Activated CD4-positive, alpha-beta T cell treated with anti-CD3 and anti-CD28 coated beads for 48 hours (primary cell): ENCODE measurements at regions not wholly inside any gene's neighbourhood (a gene's known extent, or its start where the extent isn't known, plus 50 kb on each side); places are given as distances from the start of the nearest gene placed in this dataset.

Experiments used
- DNase-seq: peaks from one replicate; pipeline ENCODE4 v3.0.0-alpha.2; 2020

DNA sequence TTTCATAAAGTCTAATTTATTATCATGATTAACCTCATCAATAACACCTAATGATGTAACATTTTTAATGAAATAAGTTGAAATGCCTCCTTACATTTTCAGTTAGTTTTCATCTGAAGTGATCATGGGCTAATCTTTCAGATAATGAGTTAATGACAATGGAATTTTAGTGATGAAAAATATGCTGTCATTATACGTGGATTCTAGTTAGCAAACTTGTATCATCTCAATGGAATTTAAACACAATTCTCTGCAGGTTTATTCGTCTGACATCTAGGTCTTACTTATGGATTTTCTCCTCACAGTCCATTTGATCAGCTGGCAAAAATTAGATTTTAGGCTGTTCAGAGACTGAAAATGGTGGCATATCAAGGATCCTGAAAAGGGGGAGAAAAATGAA lies 885.0 kb downstream of the SLC4A3 start:
- DNase-seq, result no peak

DNA sequence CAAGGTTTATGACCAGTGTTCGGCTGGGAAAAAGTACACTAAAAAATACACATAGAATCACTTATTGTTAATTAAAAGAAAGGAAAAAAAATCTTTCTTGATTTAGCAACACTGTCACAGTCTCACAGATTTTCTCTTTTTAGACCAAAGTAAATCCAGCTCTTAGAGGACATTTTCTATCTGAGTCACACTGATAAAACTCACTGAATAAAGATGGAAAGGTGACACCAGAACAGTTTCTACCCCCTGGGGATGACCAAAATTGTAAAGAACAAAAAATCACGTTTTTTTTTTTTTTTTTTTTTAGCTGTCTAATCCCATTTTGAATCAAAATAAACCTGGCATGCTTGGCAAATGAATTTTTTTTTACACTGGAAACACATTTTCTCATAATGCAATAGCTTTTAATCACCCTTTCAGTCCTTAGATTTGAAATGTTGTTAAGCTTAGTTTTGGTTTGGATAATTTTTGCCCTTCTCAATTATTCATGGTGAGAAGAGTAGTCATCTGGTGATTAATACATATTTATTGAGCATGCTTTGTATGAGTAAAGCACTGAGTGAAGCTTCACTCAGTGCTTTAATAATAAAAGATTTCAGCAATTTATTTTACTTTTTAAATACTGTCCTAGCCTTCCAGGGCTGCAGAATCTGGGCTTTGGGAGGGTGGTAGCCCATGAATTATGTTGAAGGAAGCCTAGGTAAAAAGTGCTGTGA lies 886.3 kb downstream of the SLC4A3 start:
- no peak for DNase-seq

DNA sequence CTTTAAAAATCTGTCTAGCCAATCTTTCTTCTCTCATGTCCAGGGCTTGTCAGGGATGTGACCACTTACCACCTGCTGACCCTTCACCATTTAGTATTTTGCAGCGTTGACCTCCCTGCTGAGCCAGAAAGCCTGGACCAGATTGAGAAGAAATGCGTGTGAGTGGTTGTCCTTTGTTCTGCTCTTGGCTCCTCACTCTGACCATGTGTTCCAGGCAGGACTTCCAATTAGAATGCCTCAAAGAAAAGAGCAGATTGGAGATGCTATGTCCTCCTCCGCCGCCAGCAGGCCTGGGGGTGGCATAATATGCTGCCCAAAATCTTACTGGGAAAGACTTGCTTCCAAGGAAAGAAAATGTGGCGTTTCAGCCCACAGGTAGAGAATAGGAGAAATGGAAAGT lies 894.1 kb downstream of the SLC4A3 start:
- DNase-seq, result no peak

- no peak for DNase-seq
Observed at GRCh38 chr2:220528180-220528675, 900.8 kb downstream of the SLC4A3 start.

DNA sequence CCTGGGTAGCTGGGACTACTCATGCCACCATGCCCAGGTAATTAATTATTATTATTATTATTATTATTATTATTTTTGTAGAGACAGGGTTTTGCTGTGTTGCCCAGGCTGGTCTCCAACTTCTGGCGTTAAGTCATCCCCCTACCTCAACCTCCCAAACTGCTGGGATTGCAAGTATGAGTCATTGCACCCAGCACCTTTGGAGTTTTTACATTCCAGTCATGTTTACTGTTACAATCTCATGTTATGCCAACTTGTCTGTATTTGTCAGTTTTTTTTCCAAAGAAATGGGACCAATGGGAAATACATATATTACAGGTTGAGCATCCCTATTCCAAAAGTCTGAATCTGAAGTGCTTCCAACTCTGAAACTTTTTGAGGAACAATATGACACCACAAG lies 903.8 kb downstream of the SLC4A3 start:
- no peak for DNase-seq

- DNase-seq, result peak; percentile 19
Observed at GRCh38 chr2:220533485-220533884, 906.1 kb downstream of the SLC4A3 start.

DNA sequence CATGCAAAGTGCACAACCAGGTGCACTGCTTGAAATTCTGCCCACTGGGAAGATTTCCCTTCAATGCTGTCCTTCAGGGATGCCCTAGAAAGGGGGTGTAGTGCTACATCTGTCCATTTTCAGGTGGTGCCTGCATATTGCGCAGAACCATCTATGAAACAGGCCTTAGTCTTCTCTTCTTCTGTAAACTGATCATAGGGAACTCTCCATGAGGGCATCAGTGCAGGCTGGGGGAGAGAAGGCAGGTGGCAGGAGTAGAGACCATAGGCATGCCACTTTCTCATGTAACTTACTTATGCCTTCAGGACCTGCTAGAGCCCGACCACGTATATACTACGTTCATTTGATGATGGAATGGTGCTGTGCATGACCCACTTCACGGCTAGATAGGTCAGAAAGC lies 912.1 kb downstream of the SLC4A3 start:
- DNase-seq, result no peak

DNA sequence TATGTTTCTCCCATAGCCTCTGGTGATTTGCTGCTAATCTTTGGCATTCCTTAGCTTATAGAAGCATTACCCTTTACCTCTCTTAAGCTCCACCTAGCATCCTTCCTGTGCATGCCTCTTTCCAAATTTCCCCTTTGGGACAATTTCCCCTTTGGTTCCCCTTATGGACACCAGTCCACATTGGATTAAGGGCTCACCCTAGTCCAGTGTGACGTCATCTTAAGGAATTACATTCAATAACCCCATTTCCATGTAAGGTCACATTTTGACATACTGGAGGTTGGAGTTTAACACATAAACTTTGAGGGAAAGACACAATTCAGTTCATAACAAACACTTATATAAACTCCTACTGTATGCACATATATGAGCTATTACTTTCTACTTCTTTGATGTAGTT lies 916.6 kb downstream of the SLC4A3 start:
- DNase-seq, result no peak

DNA sequence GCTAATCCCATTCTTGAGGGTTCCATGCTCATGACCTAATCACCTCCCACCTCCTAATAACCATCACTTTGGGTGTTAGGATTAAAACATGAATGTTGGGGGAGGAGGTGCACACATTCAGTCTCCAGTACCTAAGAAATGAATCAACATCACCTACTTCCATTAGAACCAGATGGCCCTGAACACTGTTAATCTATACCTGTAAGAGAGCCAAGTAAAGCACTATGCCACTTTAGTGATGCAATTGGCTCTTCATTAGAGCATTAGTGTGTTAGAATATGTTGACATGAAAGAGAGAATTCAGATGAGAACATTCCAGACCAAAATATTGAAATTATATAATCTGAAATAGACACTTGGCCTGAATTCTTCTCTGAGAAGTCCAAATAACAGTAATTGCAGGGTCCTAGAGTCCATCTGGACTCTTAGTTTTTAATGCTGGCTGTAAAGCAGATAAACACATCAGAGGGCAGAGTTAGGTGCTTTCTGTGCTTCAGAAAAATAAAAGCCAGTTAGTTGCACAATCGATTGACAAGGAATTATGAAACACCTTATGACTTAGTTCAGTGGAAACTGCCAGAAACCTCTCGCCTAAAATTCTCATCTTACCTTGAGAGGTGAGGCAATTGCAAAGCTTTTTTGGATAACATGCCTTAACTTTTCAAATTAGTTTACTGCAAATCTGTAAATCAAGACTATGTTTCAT lies 923.7 kb downstream of the SLC4A3 start:
- DNase-seq, result no peak

- DNase-seq, result no peak
Observed at GRCh38 chr2:220552790-220553535, 925.5 kb downstream of the SLC4A3 start.

GRCh38 chr2:220555961-220556630 lies 928.7 kb downstream of the SLC4A3 start:
- DNase-seq, result no peak

- DNase-seq, result no peak
Observed at GRCh38 chr2:220556658-220557057, 929.2 kb downstream of the SLC4A3 start.

DNA sequence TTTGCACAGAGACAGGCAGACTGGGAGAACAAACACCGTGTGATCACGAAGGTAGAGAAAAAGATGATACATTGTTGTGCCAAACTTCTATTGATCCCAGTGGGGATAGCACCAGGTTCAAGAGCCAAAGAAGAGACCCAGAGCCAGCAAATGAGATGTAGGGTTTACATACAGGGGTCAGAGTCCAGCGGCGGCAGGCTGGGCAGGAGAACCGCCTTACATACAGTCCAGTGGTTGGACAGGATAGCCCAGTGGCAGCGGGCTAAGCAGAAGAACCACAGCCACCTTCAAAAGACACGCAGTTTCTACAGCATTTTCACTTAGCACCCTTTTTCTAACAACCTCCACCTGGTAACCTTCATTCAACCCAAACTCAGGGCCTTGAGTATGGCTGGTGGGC lies 932.8 kb downstream of the SLC4A3 start:
- no peak for DNase-seq

DNA sequence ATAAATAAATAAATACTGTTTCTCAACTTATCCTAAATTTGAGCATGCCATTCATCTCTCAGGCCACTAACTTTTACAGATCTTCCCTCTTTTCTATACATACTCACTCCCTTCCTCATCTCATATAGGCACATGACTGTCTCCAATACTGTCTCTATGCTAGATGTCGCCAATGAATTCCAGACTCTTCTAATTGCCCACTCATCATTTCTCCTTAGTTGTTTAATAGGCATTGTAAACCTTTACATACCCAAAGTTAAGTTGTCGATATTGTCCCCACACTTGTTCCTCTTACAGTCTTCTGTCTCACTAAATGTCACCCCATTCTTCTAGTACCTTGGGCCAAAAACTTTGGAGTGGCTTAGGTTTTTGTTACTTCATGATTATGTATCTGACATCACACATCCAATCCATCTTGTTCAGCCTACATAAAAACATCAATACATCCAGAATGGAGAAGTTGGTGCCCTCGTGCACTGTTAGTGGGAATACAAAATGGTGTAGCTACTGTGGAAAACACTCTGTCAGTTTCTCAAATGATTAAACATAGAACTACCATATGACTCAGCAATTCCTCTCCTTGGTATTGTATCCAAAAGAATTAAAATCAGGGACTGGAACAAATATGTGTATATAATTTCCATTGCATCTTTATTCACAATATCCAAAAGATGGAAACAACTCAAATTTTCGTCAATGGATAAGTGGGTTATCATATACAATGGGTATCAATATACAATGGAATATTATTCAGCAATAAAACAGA lies 935.1 kb downstream of the SLC4A3 start:
- no peak for DNase-seq

GRCh38 chr2:220568296-220568695 lies 940.9 kb downstream of the SLC4A3 start:
- no peak for DNase-seq

DNA sequence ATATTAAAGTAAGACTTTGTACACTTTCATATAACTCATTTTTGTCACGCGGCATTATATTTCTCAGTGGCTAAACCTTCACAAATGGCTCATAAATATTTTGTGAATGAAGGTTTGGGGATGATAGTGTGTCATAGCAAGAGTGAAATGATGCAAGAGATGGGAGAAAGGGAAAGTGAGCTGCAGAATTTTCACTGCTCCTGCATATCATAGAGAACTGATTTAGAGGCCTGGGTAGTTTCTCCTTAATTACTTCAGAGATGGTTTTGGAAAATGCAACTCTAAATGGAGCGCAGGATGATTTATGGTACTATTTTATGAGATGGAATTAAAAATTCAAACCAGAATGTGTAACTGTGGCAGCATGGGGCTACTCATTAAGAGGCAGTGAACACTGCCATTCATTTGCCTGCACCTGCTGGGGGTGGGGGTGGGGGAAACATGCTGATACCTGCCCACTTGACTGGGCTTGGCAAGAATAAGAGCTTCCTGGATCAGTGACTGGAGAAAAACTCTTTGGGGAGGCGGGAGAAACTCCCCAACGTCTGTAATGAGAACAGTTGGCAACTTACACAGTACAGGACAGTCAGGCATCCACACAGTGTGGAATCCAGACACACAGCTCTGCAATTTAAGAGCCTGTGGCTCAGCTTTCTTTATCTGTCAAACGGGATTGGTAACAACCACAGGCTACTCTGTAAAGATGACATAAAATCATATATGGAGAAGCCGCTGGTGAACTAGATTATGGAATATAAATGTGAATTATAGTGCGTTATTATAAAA lies 941.9 kb downstream of the SLC4A3 start:
- no peak for DNase-seq

- no peak for DNase-seq
Observed at GRCh38 chr2:220572385-220572784, 945.0 kb downstream of the SLC4A3 start.

DNA sequence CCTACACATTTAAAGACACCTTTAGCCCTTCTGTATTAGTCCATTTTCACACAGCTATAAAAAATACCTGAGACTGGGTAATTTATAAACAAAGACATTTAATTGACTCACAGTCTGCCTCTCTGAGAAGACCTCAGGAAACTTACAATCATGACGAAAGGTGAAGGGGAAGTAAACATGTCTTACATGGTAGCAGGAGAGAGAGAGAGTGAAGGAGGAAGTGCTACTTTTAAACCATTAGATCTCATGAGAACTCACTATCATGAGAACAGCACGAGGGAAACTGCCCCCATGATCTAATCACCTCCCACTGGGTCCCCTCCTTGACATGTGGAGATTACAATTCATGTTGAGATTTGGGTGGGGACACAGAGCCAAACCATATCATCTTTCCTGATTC lies 946.6 kb downstream of the SLC4A3 start:
- DNase-seq, result no peak

- DNase-seq, result no peak
Observed at GRCh38 chr2:220575963-220576362, 948.5 kb downstream of the SLC4A3 start.

- DNase-seq, result no peak
Observed at GRCh38 chr2:220579452-220579851, 952.0 kb downstream of the SLC4A3 start.

GRCh38 chr2:220580113-220580512 lies 952.7 kb downstream of the SLC4A3 start:
- DNase-seq, result no peak

- no peak for DNase-seq
Observed at GRCh38 chr2:220583725-220584124, 956.3 kb downstream of the SLC4A3 start.
